PC-9 (cell line): ENCODE measurements at regions not wholly inside any gene's neighbourhood (a gene's known extent, or its start where the extent isn't known, plus 50 kb on each side); places are given as distances from the start of the nearest gene placed in this dataset.

Experiments used
- BruUV-seq: library from RNA; stranded (reverse); fragments of 400-500 nt; replicated peaks from 2 replicates; lab custom pipeline; 2021; lab: Mats Ljungman, UMichigan
- CTCF ChIA-PET: fragments of 300-600 bp; sonication (Branson Sonifier 250); formaldehyde crosslinking; loops from one replicate; lab custom pipeline; 2022; ENCODE audit warnings: antibody characterized with exemption; lab: Charles Lee
- POLR2A ChIA-PET: fragments of 300-600 bp; sonication (Branson Sonifier 250); formaldehyde crosslinking; loops from one replicate; lab custom pipeline; 2022; ENCODE audit warnings: antibody characterized with exemption; ENCODE audit not compliant: unreplicated experiment; lab: Charles Lee
- DNase-seq, 2 experiments: peaks; one replicate each; pipeline versions ENCODE4 v3.0.0 to v3.0.0-alpha.2; 2015 to 2022; ENCODE audit warnings: mixed read lengths in 1 of 2
- H2AFZ ChIP-seq: fragments of 200-600 bp; sonication (generic); 2 replicates; pipeline ENCODE4 v1.8.1; 2017; ENCODE audit warnings: antibody characterized with exemption
- H3F3A ChIP-seq: fragments of 200-600 bp; sonication (generic); 2 replicates; pipeline ENCODE4 v1.8.1; 2017; ENCODE audit warnings: antibody characterized with exemption, mild to moderate bottlenecking, low read depth; ENCODE audit not compliant: insufficient read depth
- H3K27ac ChIP-seq: fragments of 200-600 bp; sonication (generic); 2 replicates; pipeline ENCODE4 v1.6.1; 2016; ENCODE audit warnings: mixed run types
- H3K27me3 ChIP-seq: fragments of 200-600 bp; sonication (generic); 2 replicates; pipeline ENCODE4 v1.6.1; 2016; ENCODE audit warnings: low read depth, mixed run types; ENCODE audit not compliant: insufficient read depth
- H3K36me3 ChIP-seq: fragments of 200-600 bp; sonication (generic); 2 replicates; pipeline ENCODE4 v1.6.1; 2016; ENCODE audit warnings: low read depth, mixed run types
- H3K4me1 ChIP-seq: fragments of 200-600 bp; sonication (generic); replicated peaks from 2 replicates; pipeline ENCODE4 v1.6.1; 2016; ENCODE audit warnings: mixed run types; ENCODE audit not compliant: insufficient read depth
- H3K4me2 ChIP-seq: fragments of 200-600 bp; sonication (generic); 2 replicates; pipeline ENCODE4 v1.6.1; 2017; ENCODE audit warnings: mixed run types
- H3K4me3 ChIP-seq: fragments of 200-600 bp; sonication (generic); 2 replicates; pipeline ENCODE4 v1.6.1; 2016; ENCODE audit warnings: mixed run types
- H3K79me2 ChIP-seq: fragments of 200-600 bp; sonication (generic); 2 replicates; pipeline ENCODE4 v1.6.1; 2017; ENCODE audit warnings: low read depth, mixed run types
- H3K9me2 ChIP-seq: fragments of 200-600 bp; sonication (generic); 2 replicates; pipeline ENCODE4 v1.8.1; 2017; ENCODE audit warnings: mild to moderate bottlenecking; ENCODE audit not compliant: insufficient read depth
- H3K9me3 ChIP-seq: fragments of 200-600 bp; sonication (generic); 2 replicates; pipeline ENCODE4 v1.8.1; 2016; ENCODE audit warnings: low read depth; ENCODE audit not compliant: insufficient read depth
- H4K20me1 ChIP-seq: fragments of 200-600 bp; sonication (generic); 2 replicates; pipeline ENCODE4 v1.8.1; 2017; ENCODE audit not compliant: insufficient read depth
- CTCF ChIP-seq: fragments of 200-600 bp; sonication (generic); conservative IDR thresholded peaks from 2 replicates; pipeline ENCODE4 v1.6.1; 2017; ENCODE audit warnings: mixed run types, antibody characterized with exemption, mild to moderate bottlenecking, moderate library complexity
- EZH2 ChIP-seq: fragments of 200-600 bp; sonication (generic); IDR thresholded peaks from 2 replicates; pipeline ENCODE4 v1.8.0; 2017; ENCODE audit warnings: antibody characterized with exemption, low read depth
- intact Hi-C: fragments of 100-400 bp; cut with micrococcal nuclease; formaldehyde crosslinking; loops from one replicate; pipeline ENCODE4 v1.10.0; 2022; ENCODE audit not compliant: unreplicated experiment

GRCh38 chr7:130878785-130879184 lies 144.8 kb upstream of the KLF14 start:
- TF ChIP-seq EZH2 (no peak), CTCF (no peak)
- intact Hi-C loops, result no loop called here
- Histone ChIP-seq H4K20me1 (peaks cover 78% of the 10 kb centered on the region), H3K9me2 (no peaks in the 10 kb centered on the region), H3K36me3 (peaks cover 90% of the 10 kb centered on the region), H2AFZ (no peak overlapping the region), H3K4me2 (no peak overlapping the region), H3K27ac (peak overlapping the region; percentile 25), H3K79me2 (peaks cover 87% of the 10 kb centered on the region), H3K4me1 (peaks cover 3% of the 10 kb centered on the region; the same call in 1 of the 2 replicates), H3F3A (peaks cover 98% of the 10 kb centered on the region), H3K4me3 (no peak overlapping the region), H3K9me3 (no peaks in the 10 kb centered on the region), H3K27me3 (no peaks in the 10 kb centered on the region)
- DNase-seq, result no peak
- POLR2A ChIA-PET, result no interaction called here
- BruUV-seq, result no TSS peak
- CTCF ChIA-PET, result no interaction called here

GRCh38 chr7:130879191-130879590 lies 145.2 kb upstream of the KLF14 start:
- peaks cover 98% of the 10 kb centered on the region for H3F3A ChIP-seq
- no peaks in the 10 kb centered on the region for H3K9me3 ChIP-seq
- H3K9me2 ChIP-seq, result no peaks in the 10 kb centered on the region
- ChIA-PET CTCF (no interaction called here), POLR2A (no interaction called here)
- BruUV-seq, result no TSS peak
- peaks cover 7% of the 10 kb centered on the region for H3K4me1 ChIP-seq
- H3K27ac ChIP-seq, result peak overlapping the region; percentile 25
- H3K4me2 ChIP-seq, result no peak overlapping the region
- peaks cover 82% of the 10 kb centered on the region for H4K20me1 ChIP-seq
- intact Hi-C loops, result no loop called here
- peaks cover 88% of the 10 kb centered on the region for H3K79me2 ChIP-seq
- H3K27me3 ChIP-seq, result no peaks in the 10 kb centered on the region
- TF ChIP-seq EZH2 (no peak), CTCF (no peak)
- H3K36me3 ChIP-seq, result peaks cover 91% of the 10 kb centered on the region
- DNase-seq, result no peak
- H3K4me3 ChIP-seq, result no peak overlapping the region
- no peak overlapping the region for H2AFZ ChIP-seq

- POLR2A ChIA-PET, result no interaction called here
- Histone ChIP-seq H3K36me3 (peaks cover 95% of the 10 kb centered on the region), H3K4me2 (no peak overlapping the region), H3K9me2 (no peaks in the 10 kb centered on the region), H3F3A (peaks cover 98% of the 10 kb centered on the region), H3K9me3 (no peaks in the 10 kb centered on the region), H3K4me1 (peaks cover 22% of the 10 kb centered on the region), H3K4me3 (no peak overlapping the region), H4K20me1 (peaks cover 73% of the 10 kb centered on the region), H2AFZ (no peak overlapping the region), H3K79me2 (peaks cover 93% of the 10 kb centered on the region), H3K27ac (0 out of 2 replicates have a peak overlapping the region, but pooled peaks have one; percentile 18), H3K27me3 (no peaks in the 10 kb centered on the region)
- no peak for DNase-seq
- TF ChIP-seq EZH2 (no peak), CTCF (no peak)
- no TSS peak for BruUV-seq
- CTCF ChIA-PET, result interaction anchor here (0.6 kb wide), 1 partner anchor 123 kb away, joined by 9 read pairs; no protein-coding TSS in a partner anchor
- intact Hi-C loops, result no loop called here
These were observed 146.7 kb upstream of the KLF14 start for GRCh38 chr7:130880668-130881067.
